Stimulated activated memory B cell treated with anti-CD40 and anti-IgM and Interleukin-4, amounts not matched to agents 10 μg/mL and 1 μg/mL and 100 μg/mL, for 72 hours (primary cell): ENCODE measurements at regions not wholly inside any gene's neighbourhood (a gene's known extent, or its start where the extent isn't known, plus 50 kb on each side); places are given as distances from the start of the nearest gene placed in this dataset.

Experiments used
- ATAC-seq: fragments of 150-1000 bp; cut with Tn5 transposase; 2 replicates; pipeline ENCODE4 v1.10.0; 2021
- H3K27ac Mint-ChIP-seq: one replicate; pipeline ENCODE4 v1.8.0; 2022; ENCODE audit warnings: mild to moderate bottlenecking, mixed read lengths
- H3K27me3 Mint-ChIP-seq: one replicate; pipeline ENCODE4 v1.8.0; 2022; ENCODE audit warnings: mixed read lengths
- H3K36me3 Mint-ChIP-seq: one replicate; pipeline ENCODE4 v1.8.0; 2022; ENCODE audit warnings: mixed read lengths
- H3K4me1 Mint-ChIP-seq: one replicate; pipeline ENCODE4 v1.8.0; 2022; ENCODE audit warnings: mixed read lengths
- H3K4me3 Mint-ChIP-seq: one replicate; pipeline ENCODE4 v1.8.0; 2022; ENCODE audit warnings: mild to moderate bottlenecking, moderate library complexity, mixed read lengths
- H3K9me3 Mint-ChIP-seq: one replicate; pipeline ENCODE4 v1.8.0; 2022; ENCODE audit warnings: mixed read lengths

- Mint-ChIP-seq H3K27me3 (peaks cover 6% of the 10 kb centered on the region), H3K9me3 (no peaks in the 10 kb centered on the region), H3K4me3 (no peak overlapping the region), H3K36me3 (no peaks in the 10 kb centered on the region), H3K27ac (no peak overlapping the region), H3K4me1 (peaks cover 6% of the 10 kb centered on the region)
- ATAC-seq = no peak
Measured at GRCh38 chr9:78666818-78667414, 370.0 kb downstream of the PSAT1 start.

GRCh38 chr9:78668148-78668832, 371.4 kb downstream of the PSAT1 start:
- Mint-ChIP-seq H3K9me3 (no peaks in the 10 kb centered on the region), H3K4me1 (peaks cover 2% of the 10 kb centered on the region), H3K27me3 (no peaks in the 10 kb centered on the region), H3K27ac (no peak overlapping the region), H3K4me3 (no peak overlapping the region), H3K36me3 (no peaks in the 10 kb centered on the region)
- no peak for ATAC-seq

GRCh38 chr9:78669591-78669990, 372.7 kb downstream of the PSAT1 start:
- H3K9me3 Mint-ChIP-seq = no peaks in the 10 kb centered on the region
- H3K27me3 Mint-ChIP-seq = no peaks in the 10 kb centered on the region
- H3K4me3 Mint-ChIP-seq = no peak overlapping the region
- no peak overlapping the region for H3K27ac Mint-ChIP-seq
- ATAC-seq = no peak
- no peaks in the 10 kb centered on the region for H3K4me1 Mint-ChIP-seq
- H3K36me3 Mint-ChIP-seq = no peaks in the 10 kb centered on the region

- H3K4me3 Mint-ChIP-seq = no peak overlapping the region
- no peaks in the 10 kb centered on the region for H3K9me3 Mint-ChIP-seq
- H3K27me3 Mint-ChIP-seq = no peaks in the 10 kb centered on the region
- no peaks in the 10 kb centered on the region for H3K36me3 Mint-ChIP-seq
- no peaks in the 10 kb centered on the region for H3K4me1 Mint-ChIP-seq
- ATAC-seq = no peak
- H3K27ac Mint-ChIP-seq = no peak overlapping the region
Measured at GRCh38 chr9:78671785-78672184, 374.9 kb downstream of the PSAT1 start.

- Mint-ChIP-seq H3K4me1 (no peaks in the 10 kb centered on the region), H3K27ac (no peak overlapping the region), H3K36me3 (no peaks in the 10 kb centered on the region), H3K9me3 (no peaks in the 10 kb centered on the region), H3K4me3 (no peak overlapping the region), H3K27me3 (no peaks in the 10 kb centered on the region)
- no peak for ATAC-seq
Measured at GRCh38 chr9:78674874-78675273, 377.9 kb downstream of the PSAT1 start.

DNA sequence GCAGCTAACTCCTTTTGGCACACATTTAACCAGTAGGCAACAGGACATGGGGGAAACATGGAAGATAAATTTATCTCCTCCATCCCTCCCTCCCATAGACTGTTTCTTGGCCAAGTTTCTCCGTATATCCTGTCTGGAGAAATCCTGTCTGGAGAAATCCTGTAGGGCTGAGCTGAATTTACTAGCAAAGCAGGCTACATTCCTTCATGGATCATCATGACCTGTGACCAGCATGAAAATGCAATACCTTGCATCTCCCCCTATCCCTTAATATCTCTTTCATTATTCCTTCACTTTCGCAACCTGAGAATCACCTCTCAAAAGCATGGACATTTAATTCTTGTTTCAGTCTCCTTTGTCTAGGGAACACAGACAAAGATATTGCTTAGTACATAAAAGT, 379.1 kb downstream of the PSAT1 start:
- Mint-ChIP-seq H3K27ac (no peak overlapping the region), H3K4me1 (no peaks in the 10 kb centered on the region), H3K36me3 (no peaks in the 10 kb centered on the region), H3K9me3 (no peaks in the 10 kb centered on the region), H3K4me3 (no peak overlapping the region), H3K27me3 (no peaks in the 10 kb centered on the region)
- ATAC-seq = no peak

DNA sequence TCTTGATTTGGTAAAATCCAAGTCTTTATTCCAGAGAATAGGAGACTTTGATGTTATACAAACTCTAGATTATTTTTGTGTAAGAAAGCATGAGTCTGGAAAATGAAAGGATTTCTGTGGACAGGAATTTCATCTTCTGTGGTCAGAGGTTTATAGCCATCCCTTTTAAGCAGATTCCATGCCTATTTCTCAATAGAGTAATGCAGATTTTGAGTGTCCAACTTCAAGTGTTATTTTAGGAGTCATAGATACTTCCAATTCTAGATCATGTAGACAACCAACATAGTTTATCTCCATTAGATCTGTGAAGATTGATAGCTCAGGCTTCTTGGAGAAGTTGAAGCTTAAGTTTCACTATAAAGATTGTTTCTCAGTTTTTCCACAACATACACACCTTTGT, 379.7 kb downstream of the PSAT1 start:
- Mint-ChIP-seq H3K27me3 (no peaks in the 10 kb centered on the region), H3K4me1 (no peaks in the 10 kb centered on the region), H3K27ac (no peak overlapping the region), H3K4me3 (no peak overlapping the region), H3K9me3 (no peaks in the 10 kb centered on the region), H3K36me3 (no peaks in the 10 kb centered on the region)
- no peak for ATAC-seq

GRCh38 chr9:78677326-78677725, 380.4 kb downstream of the PSAT1 start:
- Mint-ChIP-seq H3K9me3 (no peaks in the 10 kb centered on the region), H3K27me3 (no peaks in the 10 kb centered on the region), H3K27ac (no peak overlapping the region), H3K4me1 (no peaks in the 10 kb centered on the region), H3K4me3 (no peak overlapping the region), H3K36me3 (no peaks in the 10 kb centered on the region)
- ATAC-seq = no peak

- H3K27ac Mint-ChIP-seq = no peak overlapping the region
- no peaks in the 10 kb centered on the region for H3K9me3 Mint-ChIP-seq
- H3K4me1 Mint-ChIP-seq = no peaks in the 10 kb centered on the region
- H3K27me3 Mint-ChIP-seq = no peaks in the 10 kb centered on the region
- no peak overlapping the region for H3K4me3 Mint-ChIP-seq
- ATAC-seq = no peak
- no peaks in the 10 kb centered on the region for H3K36me3 Mint-ChIP-seq
Measured at GRCh38 chr9:78678877-78679276, 382.0 kb downstream of the PSAT1 start.

- Mint-ChIP-seq H3K27me3 (no peaks in the 10 kb centered on the region), H3K36me3 (no peaks in the 10 kb centered on the region), H3K9me3 (no peaks in the 10 kb centered on the region), H3K4me3 (no peak overlapping the region), H3K4me1 (no peaks in the 10 kb centered on the region), H3K27ac (no peak overlapping the region)
- no peak for ATAC-seq
Measured at GRCh38 chr9:78680196-78680595, 383.3 kb downstream of the PSAT1 start.

- no peaks in the 10 kb centered on the region for H3K27me3 Mint-ChIP-seq
- no peak for ATAC-seq
- H3K27ac Mint-ChIP-seq = peak overlapping the region; percentile 69
- no peaks in the 10 kb centered on the region for H3K9me3 Mint-ChIP-seq
- no peaks in the 10 kb centered on the region for H3K36me3 Mint-ChIP-seq
- H3K4me1 Mint-ChIP-seq = no peaks in the 10 kb centered on the region
- no peak overlapping the region for H3K4me3 Mint-ChIP-seq
Measured at GRCh38 chr9:78682216-78682615, 385.3 kb downstream of the PSAT1 start.

- ATAC-seq = no peak
- Mint-ChIP-seq H3K27me3 (no peaks in the 10 kb centered on the region), H3K9me3 (no peaks in the 10 kb centered on the region), H3K4me1 (no peaks in the 10 kb centered on the region), H3K27ac (no peak overlapping the region), H3K36me3 (no peaks in the 10 kb centered on the region), H3K4me3 (no peak overlapping the region)
Measured at GRCh38 chr9:78685471-78685870, 388.5 kb downstream of the PSAT1 start.

DNA sequence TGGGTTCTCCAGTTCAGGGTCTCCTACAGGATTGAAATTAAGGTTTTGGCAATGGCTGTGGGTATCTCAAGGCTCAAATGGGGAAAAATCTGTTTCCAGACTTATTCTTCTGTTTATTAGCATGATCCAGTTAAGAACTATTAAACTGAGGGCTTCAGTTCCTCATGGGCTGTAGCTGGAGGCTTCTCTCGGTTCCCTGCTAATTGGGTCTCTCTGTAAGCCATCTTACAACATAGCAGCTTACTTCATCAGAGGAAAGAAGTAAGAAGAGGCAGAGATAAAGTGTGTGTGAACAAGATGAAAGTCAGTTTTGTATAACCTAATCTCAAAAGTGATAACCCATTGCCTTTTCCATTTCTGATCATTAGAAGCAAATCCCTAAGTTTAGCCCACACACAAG, 391.9 kb downstream of the PSAT1 start:
- H3K4me1 Mint-ChIP-seq = peaks cover 14% of the 10 kb centered on the region
- H3K27ac Mint-ChIP-seq = no peak overlapping the region
- H3K4me3 Mint-ChIP-seq = no peak overlapping the region
- peaks cover 3% of the 10 kb centered on the region for H3K9me3 Mint-ChIP-seq
- no peaks in the 10 kb centered on the region for H3K36me3 Mint-ChIP-seq
- no peaks in the 10 kb centered on the region for H3K27me3 Mint-ChIP-seq
- ATAC-seq = no peak

GRCh38 chr9:78691542-78691941, 394.6 kb downstream of the PSAT1 start:
- Mint-ChIP-seq H3K27me3 (no peaks in the 10 kb centered on the region), H3K9me3 (peaks cover 3% of the 10 kb centered on the region), H3K4me3 (no peak overlapping the region), H3K36me3 (no peaks in the 10 kb centered on the region), H3K4me1 (peaks cover 32% of the 10 kb centered on the region), H3K27ac (no peak overlapping the region)
- no peak for ATAC-seq

GRCh38 chr9:78692871-78693270, 395.9 kb downstream of the PSAT1 start:
- peaks cover 3% of the 10 kb centered on the region for H3K9me3 Mint-ChIP-seq
- ATAC-seq = no peak
- peak overlapping the region; percentile 33 for H3K27ac Mint-ChIP-seq
- H3K4me1 Mint-ChIP-seq = peaks cover 32% of the 10 kb centered on the region
- peak overlapping the region; percentile 43 for H3K4me3 Mint-ChIP-seq
- no peaks in the 10 kb centered on the region for H3K27me3 Mint-ChIP-seq
- no peaks in the 10 kb centered on the region for H3K36me3 Mint-ChIP-seq

- peak; percentile 69 for ATAC-seq
- no peaks in the 10 kb centered on the region for H3K27me3 Mint-ChIP-seq
Measured at GRCh38 chr9:78694974-78695373, 398.0 kb downstream of the PSAT1 start.

More at GRCh38 chr9:78694974-78695373, 398.0 kb downstream of the PSAT1 start:
- Mint-ChIP-seq H3K4me3 (peak overlapping the region; percentile 55), H3K4me1 (peaks cover 36% of the 10 kb centered on the region), H3K9me3 (peaks cover 3% of the 10 kb centered on the region), H3K27ac (peak overlapping the region; percentile 2), H3K36me3 (no peaks in the 10 kb centered on the region)
